Muscle layer of duodenum (tissue), 2 donors: ENCODE measurements at regions not wholly inside any gene's neighbourhood (a gene's known extent, or its start where the extent isn't known, plus 50 kb on each side); places are given as distances from the start of the nearest gene placed in this dataset.
"Not testable (repeated sequence)": the region's sequence is repeated elsewhere in the genome, so short reads cannot be mapped to it uniquely, and the experiment has no call there.

Source experiments
- H3K27ac ChIP-seq: one replicate; pipeline ENCODE4 v1.7.0; 2013; ENCODE audit warnings: mild to moderate bottlenecking, low read length
- H3K27me3 ChIP-seq: one replicate; pipeline ENCODE4 v1.7.0; 2013; ENCODE audit warnings: low read depth, mild to moderate bottlenecking, control low read depth, low read length
- H3K36me3 ChIP-seq, 2 donors: one replicate each; pipeline ENCODE4 v1.7.0; 2013; ENCODE audit warnings: low read length in 2 of 2, control low read depth in 1 of 2, mild to moderate bottlenecking in 1 of 2; ENCODE audit not compliant: insufficient read depth in 2 of 2, control insufficient read depth in 1 of 2
- H3K4me1 ChIP-seq, 2 donors: one replicate each; pipeline ENCODE4 v1.7.0; 2013; ENCODE audit warnings: low read length in 2 of 2, mild to moderate bottlenecking in 2 of 2, control low read depth in 1 of 2, moderate library complexity in 1 of 2; ENCODE audit not compliant: insufficient read depth in 2 of 2, control insufficient read depth in 1 of 2
- H3K4me3 ChIP-seq, 2 donors: one replicate each; pipeline ENCODE4 v1.7.0; 2013; ENCODE audit warnings: low read length in 2 of 2, low read depth in 1 of 2, mild to moderate bottlenecking in 1 of 2
- H3K9me3 ChIP-seq, 2 donors: one replicate each; pipeline ENCODE4 v1.7.0; 2013; ENCODE audit warnings: low read length in 2 of 2, control low read depth in 1 of 2, mild to moderate bottlenecking in 1 of 2; ENCODE audit not compliant: control insufficient read depth in 1 of 2
- donor health status: healthy.

- not testable (repeated sequence) for H3K36me3 ChIP-seq, H3K27me3 ChIP-seq, H3K4me3 ChIP-seq, H3K27ac ChIP-seq, H3K4me1 ChIP-seq
- H3K9me3 ChIP-seq = peaks cover 5 to 18% of the 10 kb centered on the region in 2 donors
These were observed 248.4 kb upstream of the MSX2 start for GRCh38 chr5:174476001-174476400.

DNA sequence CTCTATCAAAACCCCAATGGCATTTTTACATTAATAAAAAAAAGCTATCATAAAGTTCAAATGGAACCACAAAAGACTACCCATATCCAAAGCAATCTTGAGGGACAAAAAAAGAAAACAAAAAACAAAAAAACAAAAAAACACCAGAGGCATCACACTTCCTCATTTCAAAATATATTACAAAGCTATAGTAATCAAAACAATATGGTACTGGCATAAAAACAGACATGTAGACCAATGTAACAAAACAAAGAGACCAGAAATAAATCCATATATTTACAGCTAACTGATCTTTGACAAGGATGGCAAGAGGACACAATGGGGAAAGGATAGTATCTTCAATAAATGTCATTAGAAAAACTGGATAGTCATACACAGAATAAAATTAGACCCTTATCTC is 245.1 kb upstream of the MSX2 start:
- no peaks in the 10 kb centered on the region for H3K4me1 ChIP-seq
- peaks cover 6% of the 10 kb centered on the region for H3K27me3 ChIP-seq
- H3K4me3 ChIP-seq = no peak overlapping the region
- peaks cover 5 to 23% of the 10 kb centered on the region in 2 donors for H3K9me3 ChIP-seq
- no peak overlapping the region for H3K27ac ChIP-seq
- H3K36me3 ChIP-seq = no peaks in the 10 kb centered on the region

GRCh38 chr5:174481737-174482136 is 242.6 kb upstream of the MSX2 start:
- H3K27me3 ChIP-seq = peaks cover 6% of the 10 kb centered on the region
- H3K9me3 ChIP-seq = peaks cover 5 to 23% of the 10 kb centered on the region in 2 donors
- H3K4me3 ChIP-seq = no peak overlapping the region
- H3K27ac ChIP-seq = no peak overlapping the region
- no peaks in the 10 kb centered on the region for H3K4me1 ChIP-seq
- no peaks in the 10 kb centered on the region for H3K36me3 ChIP-seq

DNA sequence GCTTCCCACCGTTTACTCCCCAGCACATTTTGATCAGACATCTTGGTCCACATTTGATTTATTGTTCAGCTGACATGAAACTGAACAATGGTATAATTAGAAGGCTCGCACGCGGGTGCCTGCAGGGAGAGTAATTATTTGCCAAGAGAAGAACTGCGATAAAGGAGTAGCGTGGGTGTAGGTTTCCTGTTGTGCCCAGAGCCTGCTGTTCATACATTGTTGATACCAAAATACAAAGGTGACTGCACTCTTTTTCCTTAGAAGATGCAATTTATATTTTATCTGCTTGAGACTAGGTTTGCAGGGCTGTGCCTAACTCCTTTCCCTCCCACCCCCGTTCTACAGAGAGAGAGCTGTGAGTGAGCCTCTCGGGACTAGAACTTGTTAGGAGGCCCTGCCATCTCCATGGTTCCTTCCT is 241.8 kb upstream of the MSX2 start:
- Histone ChIP-seq H3K36me3 (no peaks in the 10 kb centered on the region), H3K4me1 (no peaks in the 10 kb centered on the region), H3K9me3 (peaks cover 5 to 23% of the 10 kb centered on the region in 2 donors), H3K4me3 (no peak overlapping the region), H3K27me3 (peaks cover 6% of the 10 kb centered on the region), H3K27ac (no peak overlapping the region)

- no peaks in the 10 kb centered on the region for H3K4me1 ChIP-seq
- no peak overlapping the region for H3K4me3 ChIP-seq
- peaks cover 6% of the 10 kb centered on the region for H3K27me3 ChIP-seq
- no peak overlapping the region for H3K27ac ChIP-seq
- H3K9me3 ChIP-seq = peaks cover 5 to 23% of the 10 kb centered on the region in 2 donors
- H3K36me3 ChIP-seq = no peaks in the 10 kb centered on the region
These were observed 241.0 kb upstream of the MSX2 start for GRCh38 chr5:174483411-174483810.

DNA sequence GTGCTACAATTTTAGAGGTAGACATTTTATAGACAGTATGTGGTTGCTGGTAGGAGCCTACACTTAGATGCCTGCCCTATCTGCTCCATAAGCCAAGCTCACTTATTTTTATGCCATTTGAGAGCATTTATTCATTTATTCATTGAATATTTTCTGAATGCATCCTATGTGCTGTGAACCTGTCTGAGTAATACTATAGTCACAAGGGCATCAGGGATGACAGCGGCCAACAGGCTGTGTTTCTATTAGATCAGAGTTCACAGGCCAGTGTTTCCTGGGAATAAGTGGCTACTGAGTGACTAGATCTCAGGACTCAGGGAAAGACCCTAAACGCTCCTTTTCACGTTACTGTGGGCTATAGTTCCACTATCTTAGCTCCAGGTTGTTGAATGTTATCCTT is 235.2 kb upstream of the MSX2 start:
- H3K4me1 ChIP-seq = no peaks in the 10 kb centered on the region
- H3K36me3 ChIP-seq = no peaks in the 10 kb centered on the region
- H3K9me3 ChIP-seq = peaks cover 0 to 6% of the 10 kb centered on the region in 2 donors
- no peak overlapping the region for H3K27ac ChIP-seq
- no peaks in the 10 kb centered on the region for H3K27me3 ChIP-seq
- no peak overlapping the region for H3K4me3 ChIP-seq

DNA sequence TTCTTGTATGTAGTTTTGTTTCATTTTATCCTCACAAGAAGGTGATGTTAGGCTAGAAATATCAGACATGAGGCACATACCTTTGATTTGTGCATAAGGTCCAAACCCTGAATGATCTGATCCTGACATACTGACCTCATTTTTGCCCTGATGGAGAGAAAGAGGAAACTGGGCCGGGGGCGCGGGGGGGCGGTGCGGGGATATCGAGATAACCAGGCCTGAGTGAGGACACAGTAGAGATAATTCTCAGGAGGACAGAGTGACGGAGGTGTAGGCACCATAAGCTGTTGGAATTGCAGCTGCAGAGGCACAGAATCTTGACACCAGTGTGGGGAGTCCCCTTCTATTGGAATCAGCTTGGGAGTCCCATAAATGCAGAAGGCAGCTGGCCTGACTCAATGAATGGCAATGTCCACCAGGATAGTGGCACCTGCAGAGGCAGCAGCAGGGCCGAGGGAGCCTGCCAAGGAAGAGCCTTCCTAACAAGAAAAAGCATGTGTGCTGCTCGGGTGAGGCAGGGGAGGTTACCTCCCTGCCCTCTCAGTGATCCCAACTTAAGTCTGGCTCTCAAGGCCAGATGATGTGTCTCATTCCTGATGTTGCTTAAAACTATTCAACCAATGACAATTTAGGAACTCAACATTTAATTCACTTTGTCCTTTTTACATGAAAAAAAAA is 234.3 kb upstream of the MSX2 start:
- H3K27me3 ChIP-seq = no peaks in the 10 kb centered on the region
- H3K27ac ChIP-seq = no peak overlapping the region
- H3K9me3 ChIP-seq = no peaks in the 10 kb centered on the region
- H3K36me3 ChIP-seq = no peaks in the 10 kb centered on the region
- no peak overlapping the region for H3K4me3 ChIP-seq
- H3K4me1 ChIP-seq = no peaks in the 10 kb centered on the region

- Histone ChIP-seq H3K4me1 (no peaks in the 10 kb centered on the region), H3K36me3 (no peaks in the 10 kb centered on the region), H3K27me3 (no peaks in the 10 kb centered on the region), H3K9me3 (no peaks in the 10 kb centered on the region), H3K27ac (no peak overlapping the region), H3K4me3 (no peak overlapping the region)
These were observed 233.7 kb upstream of the MSX2 start for GRCh38 chr5:174490728-174491127.

DNA sequence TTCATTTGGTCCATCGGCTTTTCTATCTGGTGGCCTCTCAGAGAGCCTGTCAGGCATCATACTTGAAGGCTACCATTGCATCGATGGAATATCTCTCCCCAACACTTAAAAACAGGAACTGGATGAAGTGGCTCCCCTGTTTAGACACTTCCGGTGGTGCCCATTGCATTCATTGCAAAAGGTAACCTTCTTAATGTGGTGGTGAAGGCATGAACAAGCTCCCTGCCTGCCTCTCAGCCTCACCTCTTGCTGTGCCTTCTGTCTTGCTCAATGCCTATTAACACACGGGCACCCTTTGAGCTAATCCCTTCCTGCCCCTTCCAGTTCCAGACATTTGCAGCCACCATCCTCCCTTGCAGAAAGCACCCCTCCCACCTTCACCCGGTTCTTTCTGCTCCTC is 233.1 kb upstream of the MSX2 start:
- H3K36me3 ChIP-seq = no peaks in the 10 kb centered on the region
- no peaks in the 10 kb centered on the region for H3K27me3 ChIP-seq
- no peak overlapping the region for H3K27ac ChIP-seq
- no peaks in the 10 kb centered on the region for H3K4me1 ChIP-seq
- H3K4me3 ChIP-seq = no peak overlapping the region
- no peaks in the 10 kb centered on the region for H3K9me3 ChIP-seq

DNA sequence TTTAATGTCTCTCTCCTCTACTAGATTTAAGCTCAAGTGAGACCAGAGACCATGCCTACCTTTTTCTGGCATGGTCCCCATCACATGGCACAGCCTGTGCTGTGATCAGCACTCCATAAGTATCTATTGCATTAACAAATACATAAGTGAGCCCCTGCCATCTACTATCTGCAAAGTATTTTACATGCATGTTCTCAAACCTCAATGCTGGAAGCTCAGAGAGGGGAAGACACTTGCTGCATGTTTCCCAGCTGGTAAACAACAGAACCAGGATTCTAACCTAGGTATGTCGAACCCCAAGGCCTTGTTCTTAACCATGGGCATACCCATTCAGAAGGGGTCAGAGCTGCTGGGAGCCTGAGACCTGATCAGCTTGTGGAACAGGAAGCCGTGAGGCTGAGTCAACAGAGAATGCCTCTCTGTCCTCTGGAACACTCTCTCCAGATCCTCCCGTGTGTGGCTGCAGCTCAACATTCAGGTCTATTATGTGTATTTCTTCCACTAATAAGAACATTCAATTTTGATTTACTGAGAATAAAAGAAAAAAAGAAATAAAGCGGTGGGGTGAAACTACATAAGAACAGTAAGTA is 232.5 kb upstream of the MSX2 start:
- no peak overlapping the region for H3K4me3 ChIP-seq
- no peaks in the 10 kb centered on the region for H3K36me3 ChIP-seq
- no peak overlapping the region for H3K27ac ChIP-seq
- H3K9me3 ChIP-seq = no peaks in the 10 kb centered on the region
- H3K27me3 ChIP-seq = no peaks in the 10 kb centered on the region
- no peaks in the 10 kb centered on the region for H3K4me1 ChIP-seq

- Histone ChIP-seq H3K36me3 (no peaks in the 10 kb centered on the region), H3K27me3 (no peaks in the 10 kb centered on the region)
These were observed 230.9 kb upstream of the MSX2 start for GRCh38 chr5:174493530-174493929.

GRCh38 chr5:174497939-174498338 is 226.4 kb upstream of the MSX2 start:
- H3K9me3 ChIP-seq, H3K4me1 ChIP-seq, H3K36me3 ChIP-seq, H3K27ac ChIP-seq, H3K4me3 ChIP-seq, H3K27me3 ChIP-seq: not testable (repeated sequence)

More at GRCh38 chr5:174493530-174493929, 230.9 kb upstream of the MSX2 start:
- H3K4me1 ChIP-seq = no peaks in the 10 kb centered on the region
- no peak overlapping the region for H3K27ac ChIP-seq
- H3K9me3 ChIP-seq = peaks cover 0 to 7% of the 10 kb centered on the region in 2 donors
- H3K4me3 ChIP-seq = no peak overlapping the region
